ENCODE measurements at regions not wholly inside any gene's neighbourhood (a gene's known extent, or its start where the extent isn't known, plus 50 kb on each side); places are given as distances from the start of the nearest gene placed in this dataset.
"Not testable (repeated sequence)": the region's sequence is repeated elsewhere in the genome, so short reads cannot be mapped to it uniquely, and the experiment has no call there.

- DNase-seq = no peak
These were observed 1143.6 kb downstream of the TMEM121 start for GRCh38 chr14:106670011-106670410.

- not testable (repeated sequence) for DNase-seq
These were observed 1147.7 kb downstream of the TMEM121 start for GRCh38 chr14:106674093-106674492.

GRCh38 chr14:106674509-106675125 lies 1148.2 kb downstream of the TMEM121 start:
- not testable (repeated sequence) for DNase-seq

DNA sequence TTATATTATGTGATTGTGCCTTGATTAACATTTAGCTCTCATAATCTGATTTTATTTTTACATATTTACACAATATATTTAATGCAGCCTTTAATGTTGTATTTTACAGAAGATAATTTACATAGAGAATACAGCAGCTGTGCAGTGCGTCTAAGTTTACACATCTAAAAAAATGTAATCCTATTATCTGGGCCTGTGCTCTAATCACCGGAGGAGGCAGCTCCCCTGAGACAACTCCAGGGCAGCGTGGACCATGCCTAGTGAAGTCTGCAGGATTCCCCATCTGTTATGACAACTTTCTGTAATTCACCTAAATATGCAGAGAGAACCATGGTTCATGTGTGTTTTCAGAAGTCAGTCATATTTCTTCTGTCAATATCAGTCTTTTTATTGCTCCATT lies 1149.3 kb downstream of the TMEM121 start:
- not testable (repeated sequence) for DNase-seq

- DNase-seq = no peak
These were observed 1153.4 kb downstream of the TMEM121 start for GRCh38 chr14:106679776-106680175.

DNA sequence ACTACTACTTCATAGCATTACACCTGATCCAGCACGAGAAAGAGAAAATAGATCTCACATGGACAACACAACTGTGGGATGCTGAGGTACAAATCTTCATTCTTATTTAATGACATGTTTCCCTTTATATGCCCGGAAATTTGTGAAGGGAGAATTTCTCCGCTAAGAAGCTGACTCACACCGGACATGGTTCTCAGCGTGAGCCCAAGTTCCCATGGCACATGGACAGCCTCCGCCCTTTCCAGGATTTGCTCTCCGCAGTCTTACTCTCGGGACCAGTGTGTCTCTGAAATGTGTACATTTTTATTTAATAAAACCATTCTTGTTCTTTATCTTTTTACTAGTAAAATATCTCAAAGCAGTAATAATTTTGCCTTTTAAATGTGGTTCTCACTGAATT lies 1154.8 kb downstream of the TMEM121 start:
- no peak for DNase-seq

DNA sequence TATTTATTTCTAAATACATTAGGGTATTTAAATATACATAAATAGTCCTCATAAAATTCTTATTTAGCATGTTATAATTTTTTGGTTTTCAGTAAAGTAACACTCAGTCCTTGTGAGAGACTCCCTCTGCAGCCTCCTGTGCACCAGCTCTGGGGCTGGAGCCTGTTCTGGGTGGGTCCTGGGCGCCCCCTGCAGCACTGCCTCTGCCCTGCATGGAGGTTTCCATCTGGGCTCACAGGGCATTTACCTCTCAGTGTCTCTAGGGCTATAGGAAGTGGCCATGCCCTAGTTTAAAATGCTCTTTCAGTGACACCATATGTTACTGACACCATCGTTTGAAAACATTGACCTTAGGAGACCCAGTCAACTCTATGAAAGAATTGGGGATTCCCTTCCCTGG lies 1155.2 kb downstream of the TMEM121 start:
- no peak for DNase-seq

DNA sequence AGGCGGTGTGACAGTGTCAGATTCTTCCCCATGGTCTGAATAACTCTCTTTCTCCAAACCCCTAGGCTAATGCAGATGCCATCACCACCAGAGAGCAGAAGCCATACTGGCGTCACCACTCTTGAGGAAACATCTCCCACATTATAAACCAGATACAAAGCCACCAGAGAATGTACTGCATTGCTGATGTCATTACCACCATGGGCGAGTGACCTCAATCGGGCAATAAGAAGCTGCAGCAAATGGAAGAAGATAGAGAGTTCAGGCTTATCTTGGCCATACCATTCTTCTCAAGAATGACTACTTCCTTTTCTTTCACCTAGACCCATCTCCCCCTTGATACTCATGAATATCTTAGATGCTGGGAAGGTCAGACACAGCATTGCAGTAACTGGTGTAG lies 1157.2 kb downstream of the TMEM121 start:
- DNase-seq = no peak

DNA sequence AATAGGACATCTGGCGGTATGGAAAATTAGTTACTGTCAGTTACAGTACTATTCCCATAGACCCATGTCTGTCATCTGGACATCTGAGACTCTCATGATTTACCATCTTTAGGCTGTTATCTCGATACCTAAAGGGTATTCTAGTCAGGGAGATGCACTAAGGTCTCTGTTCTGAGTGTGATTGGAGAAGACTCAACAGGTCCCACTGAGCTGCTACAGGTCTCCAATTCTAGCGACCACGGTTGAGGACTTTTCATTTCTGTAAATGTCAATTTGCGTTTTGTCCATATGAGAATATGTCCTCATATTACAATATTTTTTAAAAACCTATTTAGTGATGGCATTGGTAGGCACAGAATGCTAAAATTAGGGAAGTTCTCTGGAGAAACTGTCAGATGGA lies 1160.2 kb downstream of the TMEM121 start:
- DNase-seq = no peak

DNA sequence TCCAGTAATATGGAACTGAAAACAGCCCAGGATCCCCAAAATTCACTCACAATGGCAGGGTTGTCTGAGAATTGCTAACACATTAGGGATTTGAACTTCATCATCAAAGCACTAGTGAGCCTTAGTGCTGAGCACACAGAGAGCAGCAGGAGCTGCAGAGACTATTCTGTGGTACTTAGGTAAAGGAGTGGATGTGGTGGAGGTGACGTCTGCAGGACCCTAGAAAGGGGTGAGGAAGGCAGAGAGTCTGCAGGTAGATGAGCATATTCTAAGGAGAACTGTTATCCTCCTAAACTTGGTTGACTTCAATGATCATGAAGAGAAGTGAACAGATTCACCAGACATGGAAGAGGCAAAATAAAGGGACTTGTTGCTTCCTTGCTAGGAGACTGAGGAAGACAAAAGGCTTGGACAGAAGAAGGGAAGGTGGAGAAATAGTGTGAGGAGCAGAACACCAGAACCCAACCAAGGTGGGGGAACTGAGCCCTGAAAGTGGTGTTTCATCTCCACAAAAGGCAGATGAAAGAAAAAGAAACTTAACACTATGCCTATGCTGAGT lies 1164.0 kb downstream of the TMEM121 start:
- no peak for DNase-seq

DNA sequence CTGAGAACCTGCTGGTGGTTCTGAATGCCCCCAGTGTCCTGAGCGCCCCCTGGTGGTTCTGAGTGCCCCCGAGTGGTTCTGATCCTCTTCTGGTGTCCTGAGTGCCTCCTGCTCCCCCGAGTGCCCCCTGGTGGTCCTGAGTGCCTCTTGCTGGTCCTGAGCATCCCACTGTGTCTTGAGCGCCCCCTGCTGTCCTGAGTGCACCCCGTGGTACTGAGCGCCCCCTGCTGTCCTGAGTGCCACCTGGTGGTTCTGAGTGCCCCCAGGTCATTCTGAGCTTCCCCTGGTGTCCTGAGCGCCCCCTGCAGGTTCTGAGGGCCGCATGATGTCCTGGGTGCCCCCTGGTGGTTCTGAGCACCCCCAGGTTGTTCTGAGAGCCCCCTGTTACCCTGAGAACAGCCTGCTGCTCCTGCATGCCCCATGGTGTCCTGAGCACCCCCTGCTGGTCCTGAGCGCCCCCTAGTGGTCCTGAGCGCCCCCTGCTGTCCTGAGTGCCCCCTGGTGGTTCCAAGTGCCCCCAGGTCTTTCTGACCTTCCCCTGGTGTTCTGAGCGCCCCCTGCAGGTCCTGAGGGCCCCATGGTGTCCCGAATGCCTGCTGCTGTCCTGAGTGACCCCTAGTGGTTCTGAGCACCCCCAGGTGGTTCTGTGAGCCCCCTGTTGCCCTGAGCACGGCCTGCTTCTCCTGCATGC lies 1165.4 kb downstream of the TMEM121 start:
- DNase-seq = no peak

GRCh38 chr14:106694638-106695393 lies 1168.4 kb downstream of the TMEM121 start:
- no peak for DNase-seq

DNA sequence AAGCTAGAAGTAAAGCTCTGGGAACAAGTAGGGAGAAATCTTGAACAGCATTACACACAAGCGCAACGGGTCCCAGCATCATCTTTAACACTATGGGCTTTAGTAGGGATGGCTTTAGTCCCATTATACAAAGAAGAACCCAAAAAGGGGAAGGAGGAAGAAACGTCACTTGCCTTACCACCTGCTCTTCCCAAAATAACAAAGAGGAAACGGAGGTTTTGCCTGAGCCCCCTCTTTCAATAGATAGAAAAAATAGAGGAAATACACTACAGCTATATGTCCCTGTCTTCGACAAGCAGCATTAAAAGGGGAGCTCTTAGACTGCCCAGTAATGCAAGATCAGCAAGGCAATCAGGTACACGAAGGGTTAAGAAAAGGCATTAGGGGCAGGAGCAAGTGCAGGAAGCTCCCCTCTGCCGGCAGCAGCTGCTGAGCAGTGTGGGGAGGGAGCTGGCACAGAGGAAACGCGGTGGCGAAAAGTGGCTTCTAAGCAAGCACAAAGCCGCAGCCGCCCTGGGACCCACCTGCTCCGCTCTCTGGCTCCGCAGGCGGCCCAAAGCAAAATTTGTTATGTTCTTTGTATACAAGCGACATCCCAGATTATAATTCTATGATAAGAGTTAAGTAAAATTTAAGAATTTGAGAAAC lies 1172.4 kb downstream of the TMEM121 start:
- DNase-seq = not testable (repeated sequence)

DNA sequence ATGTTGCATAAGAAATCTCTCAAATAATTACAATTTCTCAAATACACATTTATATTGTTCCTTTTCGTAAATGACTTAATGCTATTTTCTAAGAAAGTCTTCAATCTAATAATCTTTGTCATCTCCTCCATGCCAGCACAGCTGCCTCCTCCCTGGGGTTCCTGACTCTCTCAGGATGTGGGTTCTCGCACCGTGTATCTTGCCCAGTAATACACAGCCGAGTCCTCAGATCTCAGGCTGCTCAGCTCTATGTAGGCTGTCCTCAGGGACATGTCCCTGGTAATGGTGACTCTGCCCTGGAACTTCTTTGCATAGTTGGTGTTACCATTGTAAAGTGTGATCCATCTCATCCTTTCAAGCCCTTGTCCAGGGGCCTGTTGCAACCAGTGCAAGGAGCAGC lies 1177.3 kb downstream of the TMEM121 start:
- not testable (repeated sequence) for DNase-seq

DNA sequence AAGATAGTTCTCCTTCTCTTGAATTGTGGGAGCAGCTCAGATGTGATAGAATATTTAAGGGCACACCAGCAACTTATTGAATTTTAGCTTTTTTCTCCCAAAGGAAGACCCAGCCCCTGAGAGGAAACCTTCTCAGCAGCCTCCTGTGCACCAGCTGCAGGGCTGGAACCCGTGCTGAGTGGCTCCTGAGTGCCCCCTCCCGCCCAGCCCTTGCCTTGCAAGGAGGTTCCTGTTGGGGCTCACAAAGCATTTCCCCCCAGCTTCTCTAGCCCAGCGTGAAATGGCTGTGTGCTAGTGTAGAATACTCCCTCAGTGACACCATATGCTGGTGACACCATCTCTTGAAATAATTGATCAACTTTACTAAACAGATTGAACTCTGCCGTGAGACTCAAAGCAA lies 1180.1 kb downstream of the TMEM121 start:
- not testable (repeated sequence) for DNase-seq

DNA sequence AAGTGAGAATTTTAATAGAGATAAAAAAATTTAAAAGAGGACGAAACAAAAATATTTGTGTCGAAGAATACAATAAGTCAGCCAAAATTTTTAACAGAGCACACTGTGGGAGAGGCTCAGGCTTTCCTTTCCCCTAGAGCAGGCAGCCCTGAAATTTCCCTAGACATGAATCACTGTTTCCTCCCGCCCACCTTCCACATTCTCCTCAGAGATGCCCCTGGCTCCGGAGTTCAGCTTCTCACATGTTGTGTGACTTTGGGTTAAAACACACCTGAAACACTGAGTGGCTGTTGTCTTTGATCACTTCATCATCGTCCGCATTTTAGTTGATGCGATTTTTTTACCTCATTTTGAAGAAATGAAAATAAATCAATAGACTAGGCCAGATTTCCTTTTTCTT lies 1183.8 kb downstream of the TMEM121 start:
- DNase-seq = not testable (repeated sequence)

DNA sequence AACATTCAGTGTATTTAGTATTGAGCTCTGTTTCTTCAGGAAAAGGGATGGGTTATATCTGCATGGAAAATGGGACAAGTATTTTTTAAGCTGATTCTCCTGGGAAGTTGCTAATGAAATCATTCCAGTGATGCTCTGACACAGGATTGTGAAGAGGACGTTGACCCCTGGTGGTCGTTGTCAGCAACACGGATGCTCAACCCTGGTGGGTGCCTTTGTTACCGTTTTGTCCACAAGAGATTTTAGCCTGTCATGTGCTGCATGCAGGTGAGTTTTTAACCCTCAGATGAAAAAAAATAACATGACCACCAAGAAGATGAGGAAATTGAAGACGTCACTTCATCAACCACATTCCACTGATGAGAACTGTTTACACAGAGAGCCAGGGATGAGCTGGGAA lies 1186.1 kb downstream of the TMEM121 start:
- DNase-seq = not testable (repeated sequence)

DNA sequence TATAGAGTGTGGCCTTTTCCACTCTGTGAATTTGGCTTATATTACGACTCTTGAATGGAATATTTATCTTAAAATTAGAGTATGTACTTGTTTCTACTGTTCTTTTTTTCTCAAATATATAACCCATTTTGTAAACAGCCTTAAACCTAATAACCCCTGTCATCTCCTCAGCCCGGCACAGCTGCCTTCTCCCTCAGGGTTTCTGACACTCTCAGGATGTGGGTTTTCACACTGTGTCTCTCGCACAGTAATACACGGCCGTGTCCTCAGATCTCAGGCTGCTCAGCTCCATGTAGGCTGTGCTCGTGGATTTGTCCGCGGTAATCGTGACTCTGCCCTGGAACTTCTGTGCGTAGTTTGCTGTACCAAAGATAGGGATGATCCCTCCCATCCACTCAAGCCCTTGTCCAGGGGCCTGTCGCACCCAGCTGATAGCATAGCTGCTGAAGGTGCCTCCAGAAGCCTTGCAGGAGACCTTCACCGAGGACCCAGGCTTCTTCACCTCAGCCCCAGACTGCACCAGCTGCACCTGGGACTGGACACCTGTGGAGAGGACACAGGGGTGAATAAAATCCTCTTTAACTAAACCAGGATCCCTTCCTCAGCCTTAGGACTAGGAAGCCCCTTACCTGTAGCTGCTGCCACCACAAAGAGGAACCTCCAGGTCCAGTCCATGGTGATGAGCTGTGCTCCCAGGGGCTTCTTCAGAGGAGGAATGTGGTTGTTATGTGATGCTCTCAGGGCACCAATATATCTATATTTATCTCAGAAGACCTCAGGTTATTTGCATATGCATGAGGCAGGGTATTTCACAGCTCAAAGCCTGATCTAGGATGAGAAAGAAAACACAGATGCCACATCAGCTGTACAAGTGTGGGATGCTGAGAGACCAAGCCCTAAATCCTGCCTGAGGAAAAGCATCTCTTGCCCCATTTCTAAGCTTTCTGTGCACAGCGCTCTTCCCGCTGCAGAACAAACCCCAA lies 1188.4 kb downstream of the TMEM121 start:
- not testable (repeated sequence) for DNase-seq

GRCh38 chr14:106717544-106717943 lies 1191.2 kb downstream of the TMEM121 start:
- DNase-seq = not testable (repeated sequence)

DNA sequence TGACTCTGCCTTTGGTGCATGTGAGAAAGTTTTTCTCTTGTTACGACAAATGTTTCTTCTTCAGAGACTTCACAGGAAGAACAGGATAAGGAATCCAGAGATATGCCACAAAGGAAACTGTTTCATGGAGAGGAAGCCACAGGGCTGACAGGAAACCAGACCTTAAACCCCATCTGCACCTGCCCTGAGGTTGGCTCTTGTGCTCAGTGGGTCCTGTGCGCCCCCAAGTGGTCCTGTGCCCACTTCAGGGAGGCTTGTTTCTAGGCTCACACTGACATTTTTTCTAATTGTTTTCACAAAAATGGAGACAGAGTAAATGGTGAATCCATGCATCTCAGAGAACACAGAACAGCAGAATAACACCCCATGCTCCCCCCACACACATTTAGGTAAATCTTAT lies 1193.5 kb downstream of the TMEM121 start:
- DNase-seq = not testable (repeated sequence)

DNA sequence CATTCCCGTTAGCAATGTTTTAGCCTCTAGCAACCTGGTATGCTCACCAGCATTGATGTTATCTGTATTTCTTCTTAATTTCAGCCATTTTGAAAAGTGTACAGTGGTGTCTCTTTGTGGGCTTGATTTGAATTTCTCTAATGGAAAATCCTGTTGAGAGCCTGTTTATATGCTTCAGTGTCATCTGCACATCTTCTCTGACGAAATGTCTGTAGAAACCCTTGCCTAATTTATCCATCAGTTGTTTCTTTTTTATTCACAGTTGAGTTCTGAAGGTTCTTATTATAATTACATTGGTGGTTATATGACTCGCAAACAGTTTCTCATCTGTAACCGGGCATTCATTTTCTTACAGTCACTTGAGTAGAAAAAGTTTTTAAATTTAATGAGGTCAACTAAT lies 1195.5 kb downstream of the TMEM121 start:
- not testable (repeated sequence) for DNase-seq
